Limb (tissue), 2 donors: ENCODE measurements at regions not wholly inside any gene's neighbourhood (a gene's known extent, or its start where the extent isn't known, plus 50 kb on each side); places are given as distances from the start of the nearest gene placed in this dataset.
"Not testable (repeated sequence)": the region's sequence is repeated elsewhere in the genome, so short reads cannot be mapped to it uniquely, and the experiment has no call there.

ENCODE experiments used
- DNase-seq, 2 donors: peaks; one replicate each; pipeline ENCODE4 v3.0.0-alpha.2; 2016; ENCODE audit errors: extremely low spot score in 2 of 2

- no peak for DNase-seq
These were observed 328.5 kb downstream of the FAM72C start for GRCh38 chr1:143643148-143643885.

- DNase-seq, result no peak
These were observed 345.9 kb downstream of the FAM72C start for GRCh38 chr1:143625886-143626285.

DNA sequence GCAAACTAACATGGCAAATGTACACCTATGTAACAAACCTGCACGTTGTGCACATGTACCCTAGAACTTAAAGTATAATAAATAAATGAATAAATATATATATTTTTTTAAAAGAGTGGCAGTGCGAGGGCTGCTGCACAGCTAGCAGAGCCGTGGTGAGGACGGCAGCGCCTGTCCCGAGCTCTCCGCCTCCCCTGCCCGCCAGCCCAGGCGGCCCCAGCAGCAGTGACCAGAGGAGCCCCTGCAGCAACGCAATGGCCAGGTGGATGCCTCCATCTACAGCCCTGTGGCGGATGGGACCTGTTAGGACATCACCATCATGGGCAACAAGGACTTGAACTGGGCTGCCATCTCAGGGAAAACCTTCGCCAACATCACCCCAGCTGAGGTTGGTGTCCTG lies 351.9 kb downstream of the FAM72C start:
- DNase-seq, result no peak

DNA sequence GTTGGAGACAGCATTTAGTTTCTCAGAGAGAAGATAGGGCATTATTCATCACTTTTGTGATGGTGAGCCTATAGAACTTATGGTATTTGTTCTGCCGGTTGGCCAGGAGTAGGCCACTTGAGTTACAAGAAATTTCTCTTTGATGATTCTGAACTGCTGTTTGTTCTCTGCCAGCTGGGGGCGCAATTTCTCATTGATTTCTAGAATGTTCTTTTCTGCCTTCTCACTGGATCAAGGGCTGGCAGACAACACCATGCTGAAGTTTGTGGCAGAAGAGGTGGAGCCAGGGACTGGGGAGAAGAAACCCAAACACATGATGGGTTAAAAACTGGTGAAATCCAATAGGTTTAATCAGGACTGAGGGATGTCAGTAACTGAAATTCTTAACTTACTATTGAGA lies 360.6 kb downstream of the FAM72C start:
- DNase-seq, result no peak

GRCh38 chr1:143610196-143610595 lies 361.6 kb downstream of the FAM72C start:
- DNase-seq, result no peak

- DNase-seq, result no peak
These were observed 366.9 kb downstream of the FAM72C start for GRCh38 chr1:143604887-143605286.

DNA sequence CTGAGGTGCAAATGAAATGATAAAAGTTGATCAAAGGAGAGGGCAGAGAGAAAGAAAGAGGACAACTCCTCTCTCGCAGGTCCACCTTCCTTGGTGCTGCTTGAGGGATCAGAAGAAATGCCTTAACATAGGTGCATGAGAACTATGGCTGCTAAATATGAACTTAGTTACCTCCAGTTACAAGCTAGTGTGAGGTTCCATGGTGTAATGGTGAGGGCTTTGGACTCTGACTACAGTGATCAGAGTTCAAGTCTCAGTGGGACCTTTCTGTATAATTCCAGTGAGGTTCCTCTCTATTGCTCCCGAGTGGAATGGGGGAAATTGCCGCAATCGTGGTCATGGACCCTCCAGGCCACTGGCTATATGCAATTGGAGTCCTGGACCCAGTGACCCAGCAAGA lies 387.3 kb downstream of the FAM72C start:
- DNase-seq, result no peak

- DNase-seq, result no peak
These were observed 396.8 kb downstream of the FAM72C start for GRCh38 chr1:143574891-143575520.

DNA sequence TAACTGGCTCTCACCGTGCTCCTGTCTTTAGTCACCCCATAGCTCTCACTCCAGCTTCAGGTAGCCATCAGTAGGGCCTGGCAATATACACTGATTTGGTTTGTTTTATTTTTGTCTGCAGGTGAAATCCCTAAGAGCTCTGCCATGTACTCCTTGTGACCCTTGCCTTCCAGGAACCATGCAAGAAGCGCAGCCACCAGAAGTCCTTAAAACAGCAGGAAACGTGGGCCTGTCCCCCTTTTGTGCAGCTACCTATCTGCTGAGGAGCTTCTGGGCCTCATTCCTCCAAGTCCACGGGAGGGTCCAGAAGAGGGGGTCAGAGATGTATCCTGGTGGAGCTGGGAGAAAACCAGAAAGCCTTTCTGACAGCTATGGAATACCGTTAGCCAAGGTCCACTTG lies 399.1 kb downstream of the FAM72C start:
- DNase-seq, result not testable (repeated sequence)

DNA sequence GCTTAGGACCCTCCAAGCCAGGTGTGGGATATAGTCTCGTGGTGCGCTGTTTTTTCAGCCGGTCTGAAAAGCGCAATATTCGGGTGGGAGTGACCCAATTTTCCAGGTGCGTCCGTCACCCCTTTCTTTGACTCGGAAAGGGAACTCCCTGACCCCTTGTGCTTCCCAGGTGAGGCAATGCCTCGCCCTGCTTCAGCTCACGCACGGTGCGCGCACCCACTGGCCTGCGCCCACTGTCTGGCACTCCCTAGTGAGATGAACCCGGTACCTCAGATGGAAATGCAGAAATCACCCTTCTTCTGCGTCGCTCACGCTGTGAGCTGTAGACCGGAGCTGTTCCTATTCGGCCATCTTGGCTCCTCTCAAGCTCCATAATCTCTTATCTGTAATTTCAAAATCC lies 408.0 kb downstream of the FAM72C start:
- not testable (repeated sequence) for DNase-seq

GRCh38 chr1:143553627-143554026 lies 418.2 kb downstream of the FAM72C start:
- no peak for DNase-seq

- DNase-seq, result not testable (repeated sequence)
These were observed 467.1 kb downstream of the FAM72C start for GRCh38 chr1:143504703-143505102.

GRCh38 chr1:143504080-143504479 lies 467.7 kb downstream of the FAM72C start:
- DNase-seq, result not testable (repeated sequence)

DNA sequence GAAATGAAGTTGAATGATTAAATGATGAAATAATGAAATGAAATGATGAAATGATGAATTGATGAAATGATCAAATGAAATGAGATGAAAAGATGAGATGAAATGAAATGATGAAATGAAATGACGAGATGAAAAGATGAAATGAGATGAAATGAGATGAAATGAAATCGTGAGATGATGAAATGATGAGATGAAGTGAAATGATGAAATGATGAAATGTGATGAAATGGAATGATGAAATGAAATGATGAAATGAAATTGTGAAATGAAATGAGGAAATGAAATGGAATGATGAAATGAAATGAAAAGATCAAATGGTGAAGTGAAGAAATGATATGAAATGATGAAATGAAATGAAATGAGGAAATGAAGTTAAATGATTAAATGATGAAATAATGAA lies 468.7 kb downstream of the FAM72C start:
- not testable (repeated sequence) for DNase-seq

- not testable (repeated sequence) for DNase-seq
These were observed 469.7 kb downstream of the FAM72C start for GRCh38 chr1:143502038-143502437.

DNA sequence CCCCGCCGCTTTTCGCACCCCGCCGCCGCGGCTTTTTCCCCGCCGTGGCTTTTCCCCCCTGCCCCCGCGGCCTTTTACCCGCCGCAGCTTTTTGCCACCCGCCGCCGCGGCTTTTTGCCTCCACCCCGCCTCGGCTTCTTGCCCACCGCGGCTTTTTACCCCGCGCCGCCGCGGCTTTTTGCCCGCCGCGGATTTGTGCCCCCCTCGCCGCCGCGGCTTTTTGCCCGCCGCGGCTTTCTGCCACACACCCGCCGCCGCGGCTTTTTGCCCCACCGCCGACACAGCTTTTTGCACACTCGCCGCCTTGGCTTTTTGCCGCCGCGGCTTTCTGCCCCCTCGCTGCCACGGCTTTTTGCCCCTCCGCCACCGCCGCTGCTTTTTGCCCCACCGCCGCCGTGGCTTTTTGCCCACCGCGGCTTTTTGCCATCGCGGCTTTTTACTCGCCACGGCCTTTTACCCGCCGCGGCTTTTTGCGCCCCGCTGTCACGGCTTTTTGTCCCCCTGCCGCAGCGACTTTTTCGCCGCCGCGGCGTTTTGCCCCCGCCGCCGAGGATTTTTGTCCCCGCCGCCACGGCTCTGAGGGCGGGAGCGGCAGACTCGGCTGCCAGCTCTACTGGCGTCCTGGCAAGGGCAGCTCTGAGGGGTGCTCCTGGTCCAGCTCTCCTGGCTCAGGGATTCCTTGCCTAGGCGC lies 473.6 kb downstream of the FAM72C start:
- DNase-seq, result peak in 1 of 2 donors; percentile 22

DNA sequence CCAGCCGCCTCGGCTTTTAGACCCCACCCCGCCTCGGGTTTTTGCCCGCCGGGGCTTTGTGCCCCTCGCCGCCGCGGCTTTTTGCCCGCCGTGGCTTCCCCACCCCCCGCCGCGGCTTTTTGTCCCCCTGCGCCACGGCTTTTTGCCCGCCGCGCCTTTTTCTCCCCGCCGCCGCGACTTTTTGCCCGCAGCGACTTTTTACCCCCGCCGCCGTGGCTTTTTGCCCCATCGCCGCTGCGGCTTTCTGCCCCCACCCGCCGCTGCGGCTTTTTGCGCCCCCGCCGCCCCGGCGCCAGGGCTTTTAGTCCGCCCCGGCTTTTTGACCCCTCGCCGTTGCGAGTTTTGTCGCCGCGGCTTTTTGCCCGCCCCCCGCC lies 474.4 kb downstream of the FAM72C start:
- DNase-seq, result peak in 1 of 2 donors; percentile 30

- peak in 1 of 2 donors; percentile 16 for DNase-seq
These were observed 475.0 kb downstream of the FAM72C start for GRCh38 chr1:143496526-143497373.
